SK-N-SH treated with all-trans-retinoic acid at 6 μM for 48 hours (cell line): ENCODE measurements at regions not wholly inside any gene's neighbourhood (a gene's known extent, or its start where the extent isn't known, plus 50 kb on each side); places are given as distances from the start of the nearest gene placed in this dataset.

Experiments used
- ATAC-seq: fragments of 200-7000 bp; cut with Tn5 transposase; 3 replicates; pipeline ENCODE4 v1.9.1; 2020; ENCODE audit warnings: mild to moderate bottlenecking, moderate library complexity
- ARNTL ChIP-seq: fragments of 450-650 bp; formaldehyde crosslinking; IDR thresholded peaks from 2 replicates; pipeline ENCODE4 v1.5.0; 2020; ENCODE audit warnings: low read depth, mild to moderate bottlenecking, moderate library complexity, borderline replicate concordance
- BACH2 ChIP-seq: fragments of 250-450 bp; sonication (Bioruptor Pico); IDR thresholded peaks from 2 replicates; pipeline ENCODE4 v1.9.0; 2021; ENCODE audit warnings: mild to moderate bottlenecking, borderline replicate concordance
- CREB5 ChIP-seq: fragments of 250-450 bp; sonication (Bioruptor Pico); IDR thresholded peaks from 2 replicates; pipeline ENCODE4 v1.5.1; 2020; ENCODE audit warnings: low read depth, mild to moderate bottlenecking, moderate library complexity
- CSDC2 ChIP-seq: fragments of 250-450 bp; sonication (Bioruptor Pico); IDR thresholded peaks from 2 replicates; pipeline ENCODE4 v1.5.0; 2020; ENCODE audit warnings: mild to moderate bottlenecking, moderate library complexity
- GLIS3 ChIP-seq: fragments of 250-450 bp; sonication (Bioruptor Pico); IDR thresholded peaks from 2 replicates; pipeline ENCODE4 v1.5.0; 2020; ENCODE audit warnings: mild to moderate bottlenecking, moderate library complexity
- ISL1 ChIP-seq: fragments of 250-450 bp; sonication (Bioruptor Pico); IDR thresholded peaks from 2 replicates; pipeline ENCODE4 v2.1.2; 2022; ENCODE audit warnings: mild to moderate bottlenecking, moderate library complexity
- OSR1 ChIP-seq: fragments of 250-450 bp; sonication (Bioruptor Pico); IDR thresholded peaks from 2 replicates; pipeline ENCODE4 v1.8.0; 2022; ENCODE audit warnings: moderate library complexity, mild to moderate bottlenecking, inconsistent platforms
- PATZ1 ChIP-seq: fragments of 250-450 bp; sonication (Bioruptor Pico); IDR thresholded peaks from 2 replicates; pipeline ENCODE4 v1.8.0; 2020; ENCODE audit warnings: mild to moderate bottlenecking, moderate library complexity, borderline replicate concordance
- POU6F1 ChIP-seq: fragments of 250-450 bp; sonication (Bioruptor Pico); IDR thresholded peaks from 2 replicates; pipeline ENCODE4 v1.8.0; 2021; ENCODE audit warnings: low read depth, mild to moderate bottlenecking, moderate library complexity, borderline replicate concordance
- PPARA ChIP-seq: fragments of 250-450 bp; sonication (Bioruptor Pico); IDR thresholded peaks from 2 replicates; pipeline ENCODE4 v1.5.0; 2020; ENCODE audit warnings: mild to moderate bottlenecking, borderline replicate concordance
- RARB ChIP-seq: fragments of 250-450 bp; sonication (Bioruptor Pico); IDR thresholded peaks from 2 replicates; pipeline ENCODE4 v1.8.0; 2021; ENCODE audit warnings: mild to moderate bottlenecking, moderate library complexity
- SNAI2 ChIP-seq: fragments of 250-450 bp; sonication (Bioruptor Pico); IDR thresholded peaks from 2 replicates; pipeline ENCODE4 v1.5.0; 2020; ENCODE audit warnings: mild to moderate bottlenecking, moderate library complexity
- TCF4 ChIP-seq: fragments of 250-450 bp; sonication (Bioruptor Pico); IDR thresholded peaks from 2 replicates; pipeline ENCODE4 v1.8.0; 2021; ENCODE audit warnings: mild to moderate bottlenecking, moderate library complexity, borderline replicate concordance
- TOX ChIP-seq: fragments of 250-450 bp; sonication (Bioruptor Pico); IDR thresholded peaks from 2 replicates; pipeline ENCODE4 v1.8.0; 2021; ENCODE audit warnings: mild to moderate bottlenecking, moderate library complexity, borderline replicate concordance
- TSHZ2 ChIP-seq: fragments of 250-450 bp; sonication (Bioruptor Pico); IDR thresholded peaks from 2 replicates; pipeline ENCODE4 v1.5.0; 2020; ENCODE audit warnings: mild to moderate bottlenecking, moderate library complexity
- ZC3H10 ChIP-seq: fragments of 250-450 bp; sonication (Bioruptor Pico); IDR thresholded peaks from 2 replicates; pipeline ENCODE4 v1.5.1; 2021; ENCODE audit warnings: mild to moderate bottlenecking, moderate library complexity
- ZFP3 ChIP-seq: fragments of 250-450 bp; sonication (Bioruptor Pico); IDR thresholded peaks from 2 replicates; pipeline ENCODE4 v1.5.0; 2020; ENCODE audit warnings: mild to moderate bottlenecking, moderate library complexity
- ZNF565 ChIP-seq: fragments of 450-650 bp; formaldehyde crosslinking; conservative IDR thresholded peaks from 2 replicates; pipeline ENCODE4 v1.5.0; 2020; ENCODE audit warnings: low read depth, mild to moderate bottlenecking, moderate library complexity
- ZNF70 ChIP-seq: fragments of 450-650 bp; formaldehyde crosslinking; IDR thresholded peaks from 2 replicates; pipeline ENCODE4 v1.5.0; 2020; ENCODE audit warnings: mild to moderate bottlenecking, moderate library complexity
- ZNF8 ChIP-seq: fragments of 450-650 bp; formaldehyde crosslinking; IDR thresholded peaks from 2 replicates; pipeline ENCODE4 v1.5.0; 2020; ENCODE audit warnings: mild to moderate bottlenecking, moderate library complexity

- ATAC-seq = no peak
Measured at GRCh38 chr1:63710308-63710707, 63.5 kb upstream of the ROR1 start.

GRCh38 chr1:63710761-63711380, 62.9 kb upstream of the ROR1 start:
- TF ChIP-seq ZFP3 (CRISPR knock-in tag) (no peak), BACH2 (CRISPR knock-in tag) (no peak), ZNF565 (CRISPR knock-in tag) (no peak), ZNF70 (CRISPR knock-in tag) (no peak), PATZ1 (CRISPR knock-in tag) (no peak), RARB (CRISPR knock-in tag) (no peak), ISL1 (CRISPR knock-in tag) (no peak), ARNTL (no peak), GLIS3 (CRISPR knock-in tag) (no peak)
- TF ChIP-seq, all 23 proteins: peak for 0
- ATAC-seq = no peak

More at GRCh38 chr1:63710308-63710707, 63.5 kb upstream of the ROR1 start:
- TF ChIP-seq TSHZ2 (CRISPR knock-in tag) = no peak
- no peak for TF ChIP-seq TCF4 (CRISPR knock-in tag)
- no peak for TF ChIP-seq ZNF565 (CRISPR knock-in tag)
- TF ChIP-seq OSR1 (CRISPR knock-in tag) = no peak
- TF ChIP-seq ZNF8 (CRISPR knock-in tag) = no peak
- TF ChIP-seq BACH2 (CRISPR knock-in tag) = no peak
- TF ChIP-seq CSDC2 (CRISPR knock-in tag) = no peak
- no peak for TF ChIP-seq SNAI2 (CRISPR knock-in tag)
- no peak for TF ChIP-seq ARNTL
- TF ChIP-seq ISL1 (CRISPR knock-in tag) = no peak
- TF ChIP-seq POU6F1 = no peak
- no peak for TF ChIP-seq PPARA (CRISPR knock-in tag)
- TF ChIP-seq RARB (CRISPR knock-in tag) = no peak
- no peak for TF ChIP-seq ZFP3 (CRISPR knock-in tag)
- TF ChIP-seq, all 23 proteins: peak for 0

- ATAC-seq = no peak
- TF ChIP-seq POU6F1 (no peak), BACH2 (CRISPR knock-in tag) (no peak), ARNTL (no peak), ZC3H10 (CRISPR knock-in tag) (no peak), CREB5 (no peak), TSHZ2 (CRISPR knock-in tag) (no peak), ZNF565 (CRISPR knock-in tag) (no peak), GLIS3 (CRISPR knock-in tag) (no peak), OSR1 (CRISPR knock-in tag) (no peak), ISL1 (CRISPR knock-in tag) (no peak), SNAI2 (CRISPR knock-in tag) (no peak), TCF4 (CRISPR knock-in tag) (no peak), RARB (CRISPR knock-in tag) (no peak), PATZ1 (CRISPR knock-in tag) (no peak), TOX (no peak), ZNF70 (CRISPR knock-in tag) (no peak), CSDC2 (CRISPR knock-in tag) (no peak)
Measured at GRCh38 chr1:63713041-63713440, 60.8 kb upstream of the ROR1 start.
